OCI-LY3 (cell line): ENCODE measurements at regions not wholly inside any gene's neighbourhood (a gene's known extent, or its start where the extent isn't known, plus 50 kb on each side); places are given as distances from the start of the nearest gene placed in this dataset.

Experiments used
- CTCF ChIP-seq: fragments of 200-600, 300-600 bp; sonication (generic); IDR thresholded peaks from 2 replicates; pipeline ENCODE4 v1.5.1; 2014; ENCODE audit warnings: antibody characterized with exemption, low read length, low read depth
- EZH2phosphoT487 ChIP-seq: fragments of 200-600 bp; shearing (Covaris generic); IDR thresholded peaks from 2 replicates; pipeline ENCODE4 v1.6.1; 2018; ENCODE audit warnings: antibody characterized with exemption, mixed run types, low read depth

DNA sequence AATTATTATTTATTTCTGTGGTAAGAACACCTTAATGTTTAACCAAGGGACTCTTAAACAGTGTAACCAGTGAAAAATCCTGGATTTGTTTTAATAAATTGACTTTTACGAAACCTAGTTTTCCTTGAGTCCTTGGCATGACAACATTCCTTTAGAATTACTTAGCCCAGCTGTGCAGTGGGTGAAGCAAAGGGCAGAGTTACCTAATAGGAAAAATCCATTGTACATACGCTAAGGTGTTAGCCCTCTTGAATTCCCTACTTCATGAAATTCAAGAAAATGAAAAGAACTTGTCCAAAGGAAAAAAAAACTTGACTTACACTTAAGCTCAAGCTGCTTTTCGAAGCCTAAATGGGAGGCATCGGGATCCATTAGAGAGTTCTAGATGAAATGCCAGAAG lies 852.0 kb upstream of the ADAMTS5 start:
- no peak for TF ChIP-seq CTCF
- no peak for TF ChIP-seq EZH2phosphoT487
